ENCODE measurements at regions not wholly inside any gene's neighbourhood (a gene's known extent, or its start where the extent isn't known, plus 50 kb on each side); places are given as distances from the start of the nearest gene placed in this dataset.

GRCh38 chr5:40022057-40022456 is 597.3 kb upstream of the DAB2 start:
- no peaks in the 10 kb centered on the region for H3K79me1 ChIP-seq (ENCODE audit: insufficient read depth, low read depth, low read length, poor library complexity, severe bottlenecking)
- WGBS (ENCODE audit: extremely low coverage, insufficient read length, low lambda C conversion rate), result no CpG with 5 or more reads among the region's 1 CpG
- no peak overlapping the region for H4K8ac ChIP-seq (replicated peaks; ENCODE audit: insufficient read length, low read depth, low read length)
- no peaks in the 10 kb centered on the region for H4K20me1 ChIP-seq (ENCODE audit: control insufficient read depth, insufficient read depth, insufficient read length)
- no peak overlapping the region for H3K14ac ChIP-seq (ENCODE audit: insufficient read depth, low read length)
- no peak overlapping the region for H2BK12ac ChIP-seq (ENCODE audit: insufficient read length, low read depth, low read length)
- no peak overlapping the region for H3K56ac ChIP-seq (ENCODE audit: insufficient read length, low read depth, low read length)
- no peak overlapping the region for H2BK120ac ChIP-seq (ENCODE audit: low read depth, low read length, poor library complexity, severe bottlenecking)
- no peak overlapping the region for H3K4me2 ChIP-seq (ENCODE audit: insufficient read depth, insufficient read length, low read length)
- H3K4me1 ChIP-seq (ENCODE audit: insufficient read depth, low read length), result no peaks in the 10 kb centered on the region
- H2AK5ac ChIP-seq (ENCODE audit: insufficient read length, low read length), result no peak overlapping the region
- H3K23ac ChIP-seq (ENCODE audit: insufficient read length, low read depth, low read length), result no peak overlapping the region
- H3T11ph ChIP-seq (ENCODE audit: low read length), result no peak overlapping the region
- no peaks in the 10 kb centered on the region for H3K23me2 ChIP-seq (ENCODE audit: insufficient read length, low read depth, low read length, poor library complexity, severe bottlenecking)
- Mint-ChIP-seq H3K4me1 (no peaks in the 10 kb centered on the region), H3K36me3 (ENCODE audit: insufficient read depth in 1 of 3, low read depth in 3 of 3) (peaks cover 0 to 6% (median 4%) of the 10 kb centered on the region in 3 experiments; a peak in 4 of 7 replicates), H3K4me3 (no peak overlapping the region), H3K27me3 (ENCODE audit: low read depth) (no peaks in the 10 kb centered on the region; the same call in 1 of the 2 replicates), H3K27ac (no peak overlapping the region), H3K9me3 (peaks cover 22 to 33% of the 10 kb centered on the region in 2 experiments)
- no peak overlapping the region for H2BK20ac ChIP-seq (ENCODE audit: low read depth, low read length, poor library complexity, severe bottlenecking)
- H3K9me3 ChIP-seq (ENCODE audit: control insufficient read depth, low read depth, low read length), result no peaks in the 10 kb centered on the region
- DNase-seq, result no peak
- H3K79me2 ChIP-seq (ENCODE audit: insufficient read depth, low read length), result no peaks in the 10 kb centered on the region
- TF ChIP-seq CTCF (conservative IDR thresholded peaks at IDR 0.05), result no peak
- H3K18ac ChIP-seq (ENCODE audit: insufficient read length, low read depth, low read length), result no peak overlapping the region
- no peak overlapping the region for H2AFZ ChIP-seq (ENCODE audit: low read length)
- no peak overlapping the region for H2BK5ac ChIP-seq (ENCODE audit: insufficient read length, low read length)
- no peaks in the 10 kb centered on the region for H3K27me3 ChIP-seq (ENCODE audit: insufficient read depth, low read length)
- no peak overlapping the region for H4K5ac ChIP-seq (ENCODE audit: insufficient read length, low read depth, low read length)
- no peak overlapping the region for H3K9ac ChIP-seq (ENCODE audit: extremely low read depth, insufficient read length, low read length)
- no peak overlapping the region for H2BK15ac ChIP-seq (ENCODE audit: low read depth, low read length)
- H3K4ac ChIP-seq (ENCODE audit: low read depth, low read length), result no peak overlapping the region
- H3K27ac ChIP-seq (ENCODE audit: insufficient read length, low read depth, low read length), result no peak overlapping the region
- no peak overlapping the region for H4K91ac ChIP-seq (ENCODE audit: insufficient read length, low read depth, low read length)

Data from H9 (cell line).